Left ventricle myocardium inferior (tissue), 1 donor: ENCODE measurements at regions not wholly inside any gene's neighbourhood (a gene's known extent, or its start where the extent isn't known, plus 50 kb on each side); places are given as distances from the start of the nearest gene placed in this dataset.
"Not testable (repeated sequence)": the region's sequence is repeated elsewhere in the genome, so short reads cannot be mapped to it uniquely, and the experiment has no call there.

Experiments
- DNase-seq: peaks from one replicate; pipeline ENCODE4 v3.0.0-alpha.2; 2020
- H3K27ac ChIP-seq: fragments of 200-600 bp; replicated peaks from 2 replicates; pipeline ENCODE4 v1.8.0; 2021
- H3K27me3 ChIP-seq: fragments of 200-600 bp; 2 replicates; pipeline ENCODE4 v1.8.0; 2021; ENCODE audit warnings: low read depth
- H3K36me3 ChIP-seq: fragments of 200-600 bp; 2 replicates; pipeline ENCODE4 v1.8.0; 2021
- H3K4me1 ChIP-seq: fragments of 200-600 bp; 2 replicates; pipeline ENCODE4 v1.8.0; 2021
- H3K4me3 ChIP-seq: fragments of 200-600 bp; 2 replicates; pipeline ENCODE4 v1.8.0; 2021; ENCODE audit warnings: mild to moderate bottlenecking, moderate library complexity
- H3K9me3 ChIP-seq: fragments of 200-600 bp; replicated peaks from 2 replicates; pipeline ENCODE4 v1.8.0; 2021
- CTCF ChIP-seq: fragments of 200-600 bp; IDR thresholded peaks from 2 replicates; pipeline ENCODE4 v1.8.0; 2021; ENCODE audit warnings: antibody characterized with exemption, mild to moderate bottlenecking, borderline replicate concordance
- intact Hi-C: fragments of 100-400 bp; cut with micrococcal nuclease; formaldehyde crosslinking; loops from one replicate; pipeline ENCODE4 v1.11.0; 2022
- donor health status: DM: no; HTN: yes; CAD: no; lungs with severe emphysema.

GRCh38 chr9:42368279-42368881 is 184.9 kb downstream of the SPATA31A6 start:
- H3K4me1 ChIP-seq, H3K27ac ChIP-seq, H3K4me3 ChIP-seq, DNase-seq, intact Hi-C loops, H3K36me3 ChIP-seq, H3K27me3 ChIP-seq: not testable (repeated sequence)
- peaks cover 11% of the 10 kb centered on the region for H3K9me3 ChIP-seq
- TF ChIP-seq CTCF = peak; percentile 11

- H3K27me3 ChIP-seq, H3K36me3 ChIP-seq, H3K4me1 ChIP-seq, H3K27ac ChIP-seq, H3K4me3 ChIP-seq, DNase-seq, intact Hi-C loops: not testable (repeated sequence)
- peaks cover 11% of the 10 kb centered on the region for H3K9me3 ChIP-seq
These were observed 186.7 kb downstream of the SPATA31A6 start for GRCh38 chr9:42370172-42370571.

GRCh38 chr9:42371417-42371816 is 188.0 kb downstream of the SPATA31A6 start:
- DNase-seq, H3K27me3 ChIP-seq, H3K36me3 ChIP-seq, H3K4me3 ChIP-seq, intact Hi-C loops, H3K9me3 ChIP-seq, H3K27ac ChIP-seq, H3K4me1 ChIP-seq: not testable (repeated sequence)

- H3K4me1 ChIP-seq, intact Hi-C loops: not testable (repeated sequence)
These were observed 194.3 kb downstream of the SPATA31A6 start for GRCh38 chr9:42377530-42378417.

GRCh38 chr9:42378418-42378815 is 195.0 kb downstream of the SPATA31A6 start:
- peaks cover 17% of the 10 kb centered on the region for H3K9me3 ChIP-seq

More at GRCh38 chr9:42377530-42378417, 194.3 kb downstream of the SPATA31A6 start:
- H3K27me3 ChIP-seq, H3K27ac ChIP-seq, H3K4me3 ChIP-seq, H3K36me3 ChIP-seq, DNase-seq: not testable (repeated sequence)
- peaks cover 17% of the 10 kb centered on the region for H3K9me3 ChIP-seq

GRCh38 chr9:42379602-42380001 is 196.1 kb downstream of the SPATA31A6 start:
- H3K27ac ChIP-seq, DNase-seq, H3K4me1 ChIP-seq, intact Hi-C loops, H3K27me3 ChIP-seq, H3K4me3 ChIP-seq, H3K36me3 ChIP-seq: not testable (repeated sequence)
- H3K9me3 ChIP-seq = peaks cover 17% of the 10 kb centered on the region

More at GRCh38 chr9:42378418-42378815, 195.0 kb downstream of the SPATA31A6 start:
- Histone ChIP-seq H3K36me3 (no peaks in the 10 kb centered on the region), H3K27me3 (no peaks in the 10 kb centered on the region), H3K4me1 (no peaks in the 10 kb centered on the region), H3K4me3 (no peak overlapping the region), H3K27ac (no peak overlapping the region)
- DNase-seq = no peak
- intact Hi-C loops = no loop called here
- no peak for TF ChIP-seq CTCF

GRCh38 chr9:42384585-42384984 is 201.1 kb downstream of the SPATA31A6 start:
- H3K27ac ChIP-seq, H3K4me1 ChIP-seq, DNase-seq, intact Hi-C loops, H3K36me3 ChIP-seq, H3K4me3 ChIP-seq, H3K27me3 ChIP-seq: not testable (repeated sequence)
- H3K9me3 ChIP-seq = peaks cover 12% of the 10 kb centered on the region

- H3K4me1 ChIP-seq, intact Hi-C loops, H3K36me3 ChIP-seq, H3K27ac ChIP-seq, H3K4me3 ChIP-seq, H3K27me3 ChIP-seq, H3K9me3 ChIP-seq, DNase-seq: not testable (repeated sequence)
These were observed 202.2 kb downstream of the SPATA31A6 start for GRCh38 chr9:42385574-42386120.
